A673 (cell line): ENCODE measurements at regions not wholly inside any gene's neighbourhood (a gene's known extent, or its start where the extent isn't known, plus 50 kb on each side); places are given as distances from the start of the nearest gene placed in this dataset.

ENCODE experiments used
- CTCF ChIP-seq: fragments of 300-800, 200-600 bp; sonication (generic); conservative IDR thresholded peaks from 2 replicates; pipeline ENCODE4 v1.5.1; 2017; ENCODE audit warnings: low read depth, mild to moderate bottlenecking, antibody characterized with exemption, low read length, moderate library complexity, mixed read lengths
- EZH2 ChIP-seq: fragments of 200-600 bp; sonication (generic); IDR thresholded peaks from 2 replicates; pipeline ENCODE4 v1.6.1; 2017; ENCODE audit warnings: borderline replicate concordance, low read depth, mild to moderate bottlenecking, mixed read lengths, antibody characterized with exemption, low read length; ENCODE audit not compliant: poor library complexity, severe bottlenecking

DNA sequence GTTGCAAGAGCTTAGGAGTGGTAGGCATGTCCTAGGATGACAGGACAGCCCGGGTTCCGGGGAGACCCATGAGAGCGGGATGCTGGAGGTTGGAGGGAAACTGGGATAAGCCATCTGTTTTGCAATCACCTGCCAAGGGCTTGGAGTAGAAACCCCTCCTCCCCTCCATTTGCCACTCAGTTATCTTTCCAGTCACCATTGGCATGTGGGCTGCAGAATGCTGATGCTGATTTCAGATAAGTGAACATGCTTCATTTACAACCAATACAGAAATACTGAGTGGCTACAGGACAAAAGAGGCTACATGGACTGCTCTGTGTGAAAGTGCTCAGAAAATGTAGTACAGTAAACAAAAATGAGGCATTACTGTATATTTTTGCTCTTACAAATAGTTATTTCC is 93.4 kb upstream of the KIF2A start:
- TF ChIP-seq CTCF (no peak), EZH2 (no peak)
